ENCODE measurements at regions not wholly inside any gene's neighbourhood (a gene's known extent, or its start where the extent isn't known, plus 50 kb on each side); places are given as distances from the start of the nearest gene placed in this dataset.
"Not testable (repeated sequence)": the region's sequence is repeated elsewhere in the genome, so short reads cannot be mapped to it uniquely, and the experiment has no call there.

GRCh38 chr21:13934887-13935342, 275.8 kb downstream of the LIPI start:
- H3K4me3 ChIP-seq (ENCODE audit: low read depth, poor library complexity, severe bottlenecking); DNase-seq (ENCODE audit: low spot score in 2 of 2); intact Hi-C loops (cut with DNase I; ENCODE audit: low total_unique reads): not testable (repeated sequence)
- WGBS, 2 donors, result 94 to 97% methylated on average over 12 to 20 of the region's 23 CpGs

DNA sequence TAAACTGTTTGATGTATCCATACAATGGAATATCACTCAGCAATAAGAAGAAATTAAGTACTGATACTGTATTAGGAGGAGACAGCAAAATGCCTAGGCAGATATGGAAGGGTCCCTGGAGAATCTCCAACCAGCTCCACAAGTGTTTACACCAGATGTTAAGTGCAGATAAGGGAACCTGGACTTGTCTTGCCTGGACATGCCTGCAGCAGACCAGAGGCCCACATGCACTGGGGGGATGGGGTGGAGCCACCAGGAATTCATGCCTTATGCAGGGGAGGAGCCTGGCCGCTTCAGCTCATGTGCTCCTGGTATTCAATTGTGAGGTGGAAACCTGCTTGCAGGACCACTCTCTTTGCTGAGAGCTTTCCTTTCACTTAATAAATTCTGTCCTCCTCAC, 287.6 kb downstream of the LIPI start:
- 63% methylated on average over 1 of the region's 1 CpG; no CpG with 5 or more reads in 1 of the 2 donors for WGBS, 2 donors
- H3K4me3 ChIP-seq (ENCODE audit: low read depth, poor library complexity, severe bottlenecking); DNase-seq (ENCODE audit: low spot score in 2 of 2); intact Hi-C loops (cut with DNase I; ENCODE audit: low total_unique reads): not testable (repeated sequence)

- DNase-seq (ENCODE audit: low spot score in 2 of 2); intact Hi-C loops (cut with DNase I; ENCODE audit: low total_unique reads); H3K4me3 ChIP-seq (ENCODE audit: low read depth, poor library complexity, severe bottlenecking): not testable (repeated sequence)
- 79 to 81% methylated on average over 1 of the region's 1 CpG for WGBS, 2 donors
These were observed 289.3 kb downstream of the LIPI start for GRCh38 chr21:13921455-13921854.

GRCh38 chr21:13907385-13907784, 297.8 kb downstream of the POTED start:
- intact Hi-C loops (cut with DNase I; ENCODE audit: low total_unique reads); H3K4me3 ChIP-seq (ENCODE audit: low read depth, poor library complexity, severe bottlenecking); DNase-seq (ENCODE audit: low spot score in 2 of 2): not testable (repeated sequence)
- WGBS, 2 donors, result 73% methylated on average over 5 of the region's 10 CpGs; no CpG with 5 or more reads in 1 of the 2 donors

- DNase-seq (ENCODE audit: low spot score in 2 of 2); H3K4me3 ChIP-seq (ENCODE audit: low read depth, poor library complexity, severe bottlenecking); intact Hi-C loops (cut with DNase I; ENCODE audit: low total_unique reads): not testable (repeated sequence)
- WGBS, 2 donors, result 81 to 83% methylated on average over 4 of the region's 4 CpGs
These were observed 287.1 kb downstream of the POTED start for GRCh38 chr21:13896596-13897247.

GRCh38 chr21:13893617-13894016, 284.0 kb downstream of the POTED start:
- intact Hi-C loops (cut with DNase I; ENCODE audit: low total_unique reads); H3K4me3 ChIP-seq (ENCODE audit: low read depth, poor library complexity, severe bottlenecking); DNase-seq (ENCODE audit: low spot score in 2 of 2): not testable (repeated sequence)
- 18 to 38% methylated on average over 2 of the region's 2 CpGs for WGBS, 2 donors

DNA sequence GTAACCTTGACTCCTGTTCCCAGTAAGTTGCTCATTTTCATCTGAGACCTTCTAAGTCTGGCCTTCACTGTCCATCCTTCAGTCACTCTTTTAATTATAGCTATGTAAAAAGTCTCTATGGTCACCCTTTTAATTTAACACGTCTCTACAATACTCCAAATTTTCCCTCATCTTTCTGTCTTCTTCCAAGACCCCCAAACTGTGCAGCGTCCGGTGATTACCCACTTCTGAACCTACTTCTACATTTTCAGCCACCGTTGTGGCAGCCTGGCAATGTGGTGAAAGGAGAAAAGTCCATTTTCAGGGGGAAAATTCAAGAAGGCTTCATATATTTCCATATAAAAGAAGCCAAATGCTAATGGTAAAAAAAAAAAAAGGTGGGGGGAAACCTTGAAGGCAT, 283.4 kb downstream of the POTED start:
- 70 to 72% methylated on average over 4 of the region's 4 CpGs for WGBS, 2 donors
- peak in 1 of 2 donors; percentile 63 for DNase-seq (ENCODE audit: low spot score in 2 of 2)
- H3K4me3 ChIP-seq (ENCODE audit: low read depth, poor library complexity, severe bottlenecking); intact Hi-C loops (cut with DNase I; ENCODE audit: low total_unique reads): not testable (repeated sequence)

- intact Hi-C loops (cut with DNase I; ENCODE audit: low total_unique reads); H3K4me3 ChIP-seq (ENCODE audit: low read depth, poor library complexity, severe bottlenecking): not testable (repeated sequence)
- 71 to 74% methylated on average over 4 of the region's 4 CpGs for WGBS, 2 donors
- DNase-seq (ENCODE audit: low spot score in 2 of 2), result peak in 1 of 2 donors; percentile 83
These were observed 282.7 kb downstream of the POTED start for GRCh38 chr21:13892146-13892751.

DNA sequence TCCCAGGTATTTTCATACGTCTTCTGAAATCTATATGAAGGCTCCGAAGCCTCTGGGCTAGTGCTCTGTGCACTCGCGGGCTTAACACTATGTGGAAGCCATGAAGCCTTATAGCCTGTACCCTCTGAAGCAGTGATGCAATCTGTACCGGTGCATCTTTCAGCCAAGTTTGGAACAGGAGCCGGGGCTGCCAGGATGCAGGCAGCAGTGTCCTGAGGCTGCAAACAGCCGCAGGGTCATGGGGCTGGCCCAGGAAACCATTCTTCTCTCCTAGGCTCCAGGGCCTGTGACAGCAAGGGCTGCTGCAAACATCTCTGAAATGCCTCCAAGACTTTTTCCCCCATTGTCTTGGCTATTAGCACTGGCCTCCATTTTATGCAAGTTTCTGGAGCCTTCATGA, 279.6 kb downstream of the POTED start:
- 75 to 91% methylated on average over 7 of the region's 7 CpGs for WGBS, 2 donors
- DNase-seq (ENCODE audit: low spot score in 2 of 2); H3K4me3 ChIP-seq (ENCODE audit: low read depth, poor library complexity, severe bottlenecking); intact Hi-C loops (cut with DNase I; ENCODE audit: low total_unique reads): not testable (repeated sequence)

DNA sequence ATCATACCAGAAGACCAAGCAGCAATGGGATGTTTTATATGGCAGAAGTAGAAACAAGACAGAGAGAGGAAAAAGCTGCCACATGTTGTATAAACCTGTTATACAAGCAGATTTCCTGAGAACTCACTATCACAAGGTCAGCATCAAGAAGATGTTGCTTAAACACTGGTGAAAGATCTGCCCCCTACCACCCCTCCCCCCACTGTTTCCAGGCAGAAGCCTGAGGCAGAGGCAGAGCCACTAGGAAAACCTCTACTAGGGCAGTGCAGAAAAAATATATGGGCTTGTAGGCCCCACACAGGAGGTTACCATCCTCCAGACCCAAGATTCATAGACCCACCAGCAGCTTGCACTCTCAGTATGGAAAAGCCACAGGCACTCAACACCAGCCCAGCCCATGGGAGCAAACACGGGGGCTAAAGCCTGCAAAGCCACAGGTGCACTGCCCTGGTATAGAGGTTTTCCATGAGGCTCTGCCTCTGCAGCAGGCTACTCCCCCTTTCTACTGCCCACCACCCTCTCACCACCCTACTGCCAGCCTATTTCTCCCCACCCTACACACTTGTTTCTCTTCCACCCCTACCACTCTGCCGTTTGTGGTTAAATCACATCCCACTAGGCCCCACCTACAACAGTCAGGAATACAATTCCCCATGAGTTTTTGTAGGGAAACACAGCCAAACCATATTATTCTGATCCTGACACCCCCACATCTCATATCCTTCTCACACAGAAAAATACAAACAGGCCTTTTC, 274.2 kb downstream of the POTED start:
- WGBS, 2 donors, result 87 to 90% methylated on average over 2 of the region's 2 CpGs
- intact Hi-C loops (cut with DNase I; ENCODE audit: low total_unique reads); H3K4me3 ChIP-seq (ENCODE audit: low read depth, poor library complexity, severe bottlenecking); DNase-seq (ENCODE audit: low spot score in 2 of 2): not testable (repeated sequence)

GRCh38 chr21:13877503-13877902, 267.9 kb downstream of the POTED start:
- DNase-seq (ENCODE audit: low spot score in 2 of 2); H3K4me3 ChIP-seq (ENCODE audit: low read depth, poor library complexity, severe bottlenecking); intact Hi-C loops (cut with DNase I; ENCODE audit: low total_unique reads): not testable (repeated sequence)
- 74 to 79% methylated on average over 4 of the region's 4 CpGs for WGBS, 2 donors

DNA sequence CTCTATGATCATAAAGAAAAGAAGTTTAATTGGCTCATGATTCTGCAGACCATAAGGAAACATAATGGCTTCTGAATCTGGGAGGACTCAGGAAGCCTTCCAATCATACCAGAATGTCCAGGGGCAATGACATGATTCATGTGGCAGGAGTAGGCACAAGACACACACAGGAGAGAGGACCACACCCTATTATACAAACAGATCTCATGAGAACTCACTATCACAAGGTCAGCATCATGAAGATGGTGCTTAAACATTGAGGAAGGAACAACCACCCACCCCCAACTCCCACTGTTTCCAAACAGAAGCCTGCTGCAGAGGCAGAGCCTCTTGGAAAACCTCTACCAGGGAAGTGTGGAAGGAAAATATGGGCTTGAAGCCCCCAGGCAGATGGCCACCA, 267.4 kb downstream of the POTED start:
- DNase-seq (ENCODE audit: low spot score in 2 of 2); intact Hi-C loops (cut with DNase I; ENCODE audit: low total_unique reads); H3K4me3 ChIP-seq (ENCODE audit: low read depth, poor library complexity, severe bottlenecking): not testable (repeated sequence)

GRCh38 chr21:13874001-13874400, 264.4 kb downstream of the POTED start:
- H3K4me3 ChIP-seq (ENCODE audit: low read depth, poor library complexity, severe bottlenecking); intact Hi-C loops (cut with DNase I; ENCODE audit: low total_unique reads); DNase-seq (ENCODE audit: low spot score in 2 of 2): not testable (repeated sequence)
- 83 to 85% methylated on average over 2 to 3 of the region's 3 CpGs for WGBS, 2 donors
